ENCODE measurements at regions not wholly inside any gene's neighbourhood (a gene's known extent, or its start where the extent isn't known, plus 50 kb on each side); places are given as distances from the start of the nearest gene placed in this dataset.

DNA sequence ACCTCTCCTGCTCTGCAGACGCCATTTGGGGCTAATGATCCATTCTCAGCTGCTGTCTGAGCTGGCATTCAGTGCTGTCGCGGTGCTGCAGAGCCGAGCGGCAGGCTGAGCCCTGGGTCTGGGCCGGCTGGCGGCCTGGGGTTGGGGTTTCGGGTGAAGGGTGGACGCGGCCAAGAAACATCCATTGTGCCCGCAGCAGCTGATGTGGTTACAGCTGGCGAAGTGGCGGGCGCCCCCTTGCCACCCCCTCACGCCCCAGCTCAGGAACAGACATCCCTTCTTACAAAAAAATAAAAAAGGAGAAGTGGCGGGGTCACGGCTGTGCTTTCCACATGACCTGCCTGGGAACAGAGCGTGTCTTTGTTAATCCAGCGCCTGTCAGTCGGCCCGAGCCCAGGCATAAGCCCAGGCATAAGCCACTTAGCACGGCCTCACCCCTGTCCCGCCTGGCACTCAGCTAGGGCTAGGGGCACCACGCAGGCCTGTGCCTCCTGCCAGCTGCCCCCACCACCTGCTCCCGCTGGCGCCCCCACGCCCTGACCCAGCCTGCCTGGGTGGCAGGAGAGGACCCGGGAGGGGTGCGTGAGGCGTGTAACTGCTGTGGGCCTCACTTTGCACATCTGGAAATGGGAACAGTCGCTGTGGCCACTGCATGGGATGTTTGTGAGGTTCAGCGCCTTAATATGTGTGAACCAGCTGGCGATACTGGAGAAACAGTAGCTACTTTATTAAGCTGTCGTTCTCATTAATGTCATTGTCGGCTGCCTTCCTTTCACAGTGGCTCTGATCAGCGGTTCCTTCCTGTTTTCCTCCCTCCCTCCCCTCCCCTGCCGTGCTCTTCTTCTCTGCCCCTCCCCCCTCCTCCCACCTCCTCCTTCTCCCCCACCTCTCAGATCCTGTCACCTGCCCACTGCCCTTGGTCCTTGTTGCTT lies 197.7 kb upstream of the CIBAR2 start (continued):
- TF ChIP-seq, protein P1, sequence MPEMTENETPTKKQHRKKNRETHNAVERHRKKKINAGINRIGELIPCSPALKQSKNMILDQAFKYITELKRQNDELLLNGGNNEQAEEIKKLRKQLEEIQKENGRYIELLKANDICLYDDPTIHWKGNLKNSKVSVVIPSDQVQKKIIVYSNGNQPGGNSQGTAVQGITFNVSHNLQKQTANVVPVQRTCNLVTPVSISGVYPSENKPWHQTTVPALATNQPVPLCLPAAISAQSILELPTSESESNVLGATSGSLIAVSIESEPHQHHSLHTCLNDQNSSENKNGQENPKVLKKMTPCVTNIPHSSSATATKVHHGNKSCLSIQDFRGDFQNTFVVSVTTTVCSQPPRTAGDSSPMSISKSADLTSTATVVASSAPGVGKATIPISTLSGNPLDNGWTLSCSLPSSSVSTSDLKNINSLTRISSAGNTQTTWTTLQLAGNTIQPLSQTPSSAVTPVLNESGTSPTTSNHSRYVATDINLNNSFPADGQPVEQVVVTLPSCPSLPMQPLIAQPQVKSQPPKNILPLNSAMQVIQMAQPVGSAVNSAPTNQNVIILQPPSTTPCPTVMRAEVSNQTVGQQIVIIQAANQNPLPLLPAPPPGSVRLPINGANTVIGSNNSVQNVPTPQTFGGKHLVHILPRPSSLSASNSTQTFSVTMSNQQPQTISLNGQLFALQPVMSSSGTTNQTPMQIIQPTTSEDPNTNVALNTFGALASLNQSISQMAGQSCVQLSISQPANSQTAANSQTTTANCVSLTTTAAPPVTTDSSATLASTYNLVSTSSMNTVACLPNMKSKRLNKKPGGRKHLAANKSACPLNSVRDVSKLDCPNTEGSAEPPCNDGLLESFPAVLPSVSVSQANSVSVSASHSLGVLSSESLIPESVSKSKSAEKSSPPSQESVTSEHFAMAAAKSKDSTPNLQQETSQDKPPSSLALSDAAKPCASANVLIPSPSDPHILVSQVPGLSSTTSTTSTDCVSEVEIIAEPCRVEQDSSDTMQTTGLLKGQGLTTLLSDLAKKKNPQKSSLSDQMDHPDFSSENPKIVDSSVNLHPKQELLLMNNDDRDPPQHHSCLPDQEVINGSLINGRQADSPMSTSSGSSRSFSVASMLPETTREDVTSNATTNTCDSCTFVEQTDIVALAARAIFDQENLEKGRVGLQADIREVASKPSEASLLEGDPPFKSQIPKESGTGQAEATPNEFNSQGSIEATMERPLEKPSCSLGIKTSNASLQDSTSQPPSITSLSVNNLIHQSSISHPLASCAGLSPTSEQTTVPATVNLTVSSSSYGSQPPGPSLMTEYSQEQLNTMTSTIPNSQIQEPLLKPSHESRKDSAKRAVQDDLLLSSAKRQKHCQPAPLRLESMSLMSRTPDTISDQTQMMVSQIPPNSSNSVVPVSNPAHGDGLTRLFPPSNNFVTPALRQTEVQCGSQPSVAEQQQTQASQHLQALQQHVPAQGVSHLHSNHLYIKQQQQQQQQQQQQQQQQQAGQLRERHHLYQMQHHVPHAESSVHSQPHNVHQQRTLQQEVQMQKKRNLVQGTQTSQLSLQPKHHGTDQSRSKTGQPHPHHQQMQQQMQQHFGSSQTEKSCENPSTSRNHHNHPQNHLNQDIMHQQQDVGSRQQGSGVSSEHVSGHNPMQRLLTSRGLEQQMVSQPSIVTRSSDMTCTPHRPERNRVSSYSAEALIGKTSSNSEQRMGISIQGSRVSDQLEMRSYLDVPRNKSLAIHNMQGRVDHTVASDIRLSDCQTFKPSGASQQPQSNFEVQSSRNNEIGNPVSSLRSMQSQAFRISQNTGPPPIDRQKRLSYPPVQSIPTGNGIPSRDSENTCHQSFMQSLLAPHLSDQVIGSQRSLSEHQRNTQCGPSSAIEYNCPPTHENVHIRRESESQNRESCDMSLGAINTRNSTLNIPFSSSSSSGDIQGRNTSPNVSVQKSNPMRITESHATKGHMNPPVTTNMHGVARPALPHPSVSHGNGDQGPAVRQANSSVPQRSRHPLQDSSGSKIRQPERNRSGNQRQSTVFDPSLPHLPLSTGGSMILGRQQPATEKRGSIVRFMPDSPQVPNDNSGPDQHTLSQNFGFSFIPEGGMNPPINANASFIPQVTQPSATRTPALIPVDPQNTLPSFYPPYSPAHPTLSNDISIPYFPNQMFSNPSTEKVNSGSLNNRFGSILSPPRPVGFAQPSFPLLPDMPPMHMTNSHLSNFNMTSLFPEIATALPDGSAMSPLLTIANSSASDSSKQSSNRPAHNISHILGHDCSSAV (CRISPR knock-in tag; IDR thresholded peaks at IDR 0.05; ENCODE audit: borderline replicate concordance): no peak
- TF ChIP-seq RXRA (CRISPR knock-in tag; IDR thresholded peaks at IDR 0.05) (peak; percentile 59; the same call in 1 of the 2 replicates), ZNF773 (CRISPR knock-in tag; IDR thresholded peaks at IDR 0.05; ENCODE audit: borderline replicate concordance) (0 out of 2 replicates have a peak, but pooled peaks have one; percentile 32), AHR (CRISPR knock-in tag; IDR thresholded peaks at IDR 0.05) (peak; percentile 53; the same call in 1 of the 2 replicates), ZFP1 (CRISPR knock-in tag; IDR thresholded peaks at IDR 0.05) (no peak), RBAK (CRISPR knock-in tag; IDR thresholded peaks at IDR 0.05) (no peak), ZBTB7A (CRISPR knock-in tag; IDR thresholded peaks at IDR 0.05) (0 out of 2 replicates have a peak, but pooled peaks have one; percentile 40), ZNF609 (CRISPR knock-in tag; IDR thresholded peaks at IDR 0.05; ENCODE audit: borderline replicate concordance) (no peak), ZNF577 (CRISPR knock-in tag; IDR thresholded peaks at IDR 0.05; ENCODE audit: borderline replicate concordance, low read depth) (no peak), ZNF784 (CRISPR knock-in tag; IDR thresholded peaks at IDR 0.05; ENCODE audit: borderline replicate concordance) (0 out of 2 replicates have a peak, but pooled peaks have one; percentile 46)
- TF ChIP-seq, protein P2, sequence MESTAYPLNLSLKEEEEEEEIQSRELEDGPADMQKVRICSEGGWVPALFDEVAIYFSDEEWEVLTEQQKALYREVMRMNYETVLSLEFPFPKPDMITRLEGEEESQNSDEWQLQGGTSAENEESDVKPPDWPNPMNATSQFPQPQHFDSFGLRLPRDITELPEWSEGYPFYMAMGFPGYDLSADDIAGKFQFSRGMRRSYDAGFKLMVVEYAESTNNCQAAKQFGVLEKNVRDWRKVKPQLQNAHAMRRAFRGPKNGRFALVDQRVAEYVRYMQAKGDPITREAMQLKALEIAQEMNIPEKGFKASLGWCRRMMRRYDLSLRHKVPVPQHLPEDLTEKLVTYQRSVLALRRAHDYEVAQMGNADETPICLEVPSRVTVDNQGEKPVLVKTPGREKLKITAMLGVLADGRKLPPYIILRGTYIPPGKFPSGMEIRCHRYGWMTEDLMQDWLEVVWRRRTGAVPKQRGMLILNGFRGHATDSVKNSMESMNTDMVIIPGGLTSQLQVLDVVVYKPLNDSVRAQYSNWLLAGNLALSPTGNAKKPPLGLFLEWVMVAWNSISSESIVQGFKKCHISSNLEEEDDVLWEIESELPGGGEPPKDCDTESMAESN (CRISPR knock-in tag; conservative IDR thresholded peaks at IDR 0.05): no peak
